ENCODE measurements at regions not wholly inside any gene's neighbourhood (a gene's known extent, or its start where the extent isn't known, plus 50 kb on each side); places are given as distances from the start of the nearest gene placed in this dataset.
A peak's percentile ranks its signal among the peaks of the same experiment; 100 is the strongest.

- no peak for TF ChIP-seq CTCF (IDR thresholded peaks at IDR 0.05; ENCODE audit: insufficient read depth, low read length, missing control alignments)
- ChIA-PET POLR2A (no interaction called here), CTCF (no interaction called here)
- H3K4me3 ChIP-seq (ENCODE audit: low read depth, low read length) = no peak overlapping the region
- DNase-seq (ENCODE audit: low read depth, low spot score) = no peak
These were observed 397.6 kb downstream of the RNF144B start for GRCh38 chr6:18784794-18785193.

DNA sequence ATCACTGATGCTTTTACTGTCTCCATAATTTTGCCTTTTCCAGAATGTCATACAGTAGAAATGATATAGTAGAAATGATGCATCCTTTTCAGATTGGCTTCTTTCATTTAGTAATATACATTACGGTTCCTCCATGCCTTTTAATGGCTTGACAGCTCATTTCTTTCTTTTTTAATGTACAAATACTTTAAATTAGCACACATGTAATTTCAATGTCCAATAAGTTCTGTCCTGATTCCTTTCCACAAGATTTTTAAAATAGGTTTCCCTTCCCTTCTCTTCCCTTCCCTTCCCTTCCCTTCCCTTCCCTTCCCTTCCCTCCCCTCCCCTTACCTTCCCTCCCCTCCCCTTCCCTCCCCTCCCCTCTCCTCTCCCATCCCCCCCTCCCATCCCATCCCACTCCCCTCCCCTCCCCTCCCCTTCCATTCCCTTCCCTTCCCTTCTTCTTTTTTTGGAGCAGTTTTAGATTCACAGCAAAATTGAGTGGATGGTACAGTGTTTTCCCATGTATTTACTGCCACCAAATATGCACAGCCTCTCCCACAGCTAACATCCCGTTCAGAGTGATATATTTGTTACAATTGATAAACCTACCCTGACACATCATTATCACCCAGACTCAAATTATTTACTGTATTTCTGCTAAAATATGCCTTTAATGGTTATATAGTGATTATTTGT, 398.8 kb downstream of the RNF144B start:
- H3K4me3 ChIP-seq (ENCODE audit: low read depth, low read length) = no peak overlapping the region
- CTCF ChIA-PET = no interaction called here
- no peak for TF ChIP-seq CTCF (IDR thresholded peaks at IDR 0.05; ENCODE audit: insufficient read depth, low read length, missing control alignments)
- POLR2A ChIA-PET = no interaction called here
- no peak for DNase-seq (ENCODE audit: low read depth, low spot score)

GRCh38 chr6:18792866-18793265, 405.7 kb downstream of the RNF144B start:
- no peak for TF ChIP-seq CTCF (IDR thresholded peaks at IDR 0.05; ENCODE audit: insufficient read depth, low read length, missing control alignments)
- ChIA-PET CTCF (no interaction called here), POLR2A (no interaction called here)
- H3K4me3 ChIP-seq (ENCODE audit: low read depth, low read length) = no peak overlapping the region
- no peak for DNase-seq (ENCODE audit: low read depth, low spot score)

GRCh38 chr6:18795726-18796125, 408.6 kb downstream of the RNF144B start:
- CTCF ChIA-PET = no interaction called here
- DNase-seq (ENCODE audit: low read depth, low spot score) = no peak
- H3K4me3 ChIP-seq (ENCODE audit: low read depth, low read length) = no peak overlapping the region
- no peak for TF ChIP-seq CTCF (IDR thresholded peaks at IDR 0.05; ENCODE audit: insufficient read depth, low read length, missing control alignments)
- POLR2A ChIA-PET = no interaction called here

DNA sequence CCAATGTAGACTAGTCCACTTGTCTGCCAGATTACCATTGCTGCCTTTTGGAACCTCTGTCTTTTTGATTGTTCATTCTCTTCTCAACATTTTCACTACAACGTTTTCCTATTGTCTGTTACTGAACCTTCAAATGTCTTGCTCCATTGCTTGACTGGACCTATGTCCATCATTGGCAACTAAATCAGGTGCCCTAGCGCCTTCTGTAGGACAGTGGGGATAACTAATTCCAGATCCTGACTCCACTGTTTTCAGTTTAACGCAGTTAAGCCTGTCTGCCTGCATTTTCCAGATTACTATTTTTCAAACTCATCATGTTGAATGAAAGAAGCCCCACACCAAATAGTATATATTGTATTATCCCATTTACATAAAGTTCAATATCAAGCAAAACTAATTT, 433.6 kb downstream of the RNF144B start:
- H3K4me3 ChIP-seq (ENCODE audit: low read depth, low read length) = no peak overlapping the region
- DNase-seq (ENCODE audit: low read depth, low spot score) = no peak
- POLR2A ChIA-PET = no interaction called here
- TF ChIP-seq CTCF (IDR thresholded peaks at IDR 0.05; ENCODE audit: insufficient read depth, low read length, missing control alignments) = no peak
- CTCF ChIA-PET = no interaction called here

DNA sequence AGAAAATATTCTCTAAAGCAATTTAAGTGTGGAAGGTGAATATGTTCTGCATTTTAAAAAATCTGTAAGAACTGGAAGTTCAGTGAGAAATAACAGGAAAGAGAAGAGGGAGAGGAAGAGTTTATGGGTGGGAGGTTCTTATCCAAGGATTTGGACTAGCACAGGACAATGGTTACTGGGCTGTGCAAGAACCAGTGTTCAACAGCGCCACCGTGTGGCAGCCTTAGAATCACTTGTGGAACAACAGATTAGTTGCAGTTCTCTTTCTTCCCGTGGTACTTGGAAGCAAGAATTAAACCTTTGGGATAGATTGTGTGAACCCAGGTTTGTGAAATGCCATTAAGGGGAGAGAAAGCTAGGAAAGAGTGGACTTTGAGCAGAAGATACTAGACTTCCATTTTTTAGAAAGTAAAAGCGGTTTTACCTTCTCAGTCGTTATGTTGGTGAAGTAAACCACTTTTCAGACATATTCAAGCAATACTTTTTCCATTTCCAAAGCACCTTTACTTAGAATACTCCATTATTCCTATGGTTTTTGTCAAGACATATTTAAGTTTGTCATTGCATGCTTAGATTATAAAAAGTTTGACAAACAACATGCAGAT, 436.7 kb downstream of the RNF144B start:
- no peak for DNase-seq (ENCODE audit: low read depth, low spot score)
- peak; percentile 32 for TF ChIP-seq CTCF (IDR thresholded peaks at IDR 0.05; ENCODE audit: insufficient read depth, low read length, missing control alignments)
- POLR2A ChIA-PET = no interaction called here
- CTCF ChIA-PET = no interaction called here
- no peak overlapping the region for H3K4me3 ChIP-seq (ENCODE audit: low read depth, low read length)

Measured in AG04449 (cell line).